HG03558 (cell line): ENCODE measurements at regions not wholly inside any gene's neighbourhood (a gene's known extent, or its start where the extent isn't known, plus 50 kb on each side); places are given as distances from the start of the nearest gene placed in this dataset.
"Not testable (repeated sequence)": the region's sequence is repeated elsewhere in the genome, so short reads cannot be mapped to it uniquely, and the experiment has no call there.

ENCODE experiments used
- ATAC-seq: cut with Tn5 transposase; IDR thresholded peaks from one replicate; pipeline ENCODE4 v1.9.1; 2021; ENCODE audit warnings: moderate number of reproducible peaks; ENCODE audit not compliant: unreplicated experiment; ENCODE audit errors: extremely low read depth

DNA sequence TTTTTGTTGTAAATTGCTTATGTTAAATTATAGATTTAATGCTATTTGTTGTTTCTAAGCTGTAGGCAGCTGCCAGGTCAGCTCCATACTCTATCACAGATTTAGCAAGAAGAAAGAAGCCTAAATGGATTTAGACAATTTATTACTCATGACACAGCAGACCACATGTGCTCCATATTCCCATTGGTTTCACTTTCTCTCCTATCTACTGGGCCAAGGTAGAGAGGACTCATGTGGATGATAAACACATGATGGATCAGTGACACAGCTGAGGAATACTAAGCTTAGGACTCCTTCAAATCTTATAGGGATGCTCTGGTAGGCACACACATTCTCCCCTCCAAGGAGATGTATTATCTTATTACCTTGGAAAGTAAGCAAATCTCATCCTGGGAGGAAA lies 553.0 kb upstream of the ADGRB3 start:
- no peak for ATAC-seq

DNA sequence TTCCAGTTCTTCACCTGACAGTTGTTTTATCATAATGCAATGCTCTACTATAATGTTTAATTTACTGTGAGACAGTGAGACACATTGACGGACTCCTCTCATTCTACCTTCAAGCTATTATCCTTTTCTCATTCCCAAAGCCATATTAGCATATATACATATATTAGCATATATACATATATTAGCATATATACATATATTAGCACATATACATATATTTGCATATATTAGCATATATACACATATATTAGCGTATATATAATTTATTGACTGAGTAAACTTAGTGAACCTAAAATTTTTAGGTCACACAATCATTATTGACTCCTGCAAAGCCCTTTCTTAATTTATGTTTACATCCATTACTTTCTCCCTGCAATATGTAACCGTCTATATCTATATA lies 555.0 kb upstream of the ADGRB3 start:
- no peak for ATAC-seq

DNA sequence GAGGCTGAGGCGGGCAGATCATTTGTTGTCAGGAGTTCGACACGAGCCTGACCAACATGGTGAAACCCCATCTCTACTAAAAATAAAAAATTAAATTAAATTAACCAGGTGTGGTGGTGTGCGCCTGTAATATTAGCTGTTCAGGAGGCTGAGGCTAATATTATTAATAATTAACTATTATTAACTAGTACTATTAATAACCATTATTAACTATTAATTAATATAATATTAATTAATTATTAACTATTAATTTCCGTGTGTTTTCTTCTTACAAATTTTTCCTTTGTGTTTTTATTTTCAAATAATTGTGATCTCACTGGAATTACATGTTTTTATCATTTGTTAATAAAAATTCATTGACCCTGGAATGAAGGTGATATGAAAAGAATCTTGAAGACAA lies 557.4 kb upstream of the ADGRB3 start:
- no peak for ATAC-seq

DNA sequence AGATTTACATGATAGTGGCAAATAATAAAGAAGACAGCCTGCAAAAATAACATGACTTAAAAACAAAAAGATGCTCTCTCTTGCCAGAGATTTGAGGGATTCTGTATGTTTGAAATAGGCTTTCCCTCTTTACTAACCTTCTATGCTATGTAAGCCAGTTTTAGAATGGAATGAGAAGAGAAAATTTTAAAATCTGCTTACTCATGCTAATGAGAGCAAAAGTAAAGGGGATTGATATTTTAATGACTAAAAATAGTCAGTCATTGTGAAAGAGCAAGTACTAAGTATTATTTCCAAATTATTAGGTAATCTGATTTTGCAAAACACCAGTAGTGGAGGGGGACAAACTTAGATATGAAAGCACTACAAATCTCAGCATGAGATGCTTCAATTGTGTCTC lies 563.3 kb upstream of the ADGRB3 start:
- ATAC-seq = no peak

DNA sequence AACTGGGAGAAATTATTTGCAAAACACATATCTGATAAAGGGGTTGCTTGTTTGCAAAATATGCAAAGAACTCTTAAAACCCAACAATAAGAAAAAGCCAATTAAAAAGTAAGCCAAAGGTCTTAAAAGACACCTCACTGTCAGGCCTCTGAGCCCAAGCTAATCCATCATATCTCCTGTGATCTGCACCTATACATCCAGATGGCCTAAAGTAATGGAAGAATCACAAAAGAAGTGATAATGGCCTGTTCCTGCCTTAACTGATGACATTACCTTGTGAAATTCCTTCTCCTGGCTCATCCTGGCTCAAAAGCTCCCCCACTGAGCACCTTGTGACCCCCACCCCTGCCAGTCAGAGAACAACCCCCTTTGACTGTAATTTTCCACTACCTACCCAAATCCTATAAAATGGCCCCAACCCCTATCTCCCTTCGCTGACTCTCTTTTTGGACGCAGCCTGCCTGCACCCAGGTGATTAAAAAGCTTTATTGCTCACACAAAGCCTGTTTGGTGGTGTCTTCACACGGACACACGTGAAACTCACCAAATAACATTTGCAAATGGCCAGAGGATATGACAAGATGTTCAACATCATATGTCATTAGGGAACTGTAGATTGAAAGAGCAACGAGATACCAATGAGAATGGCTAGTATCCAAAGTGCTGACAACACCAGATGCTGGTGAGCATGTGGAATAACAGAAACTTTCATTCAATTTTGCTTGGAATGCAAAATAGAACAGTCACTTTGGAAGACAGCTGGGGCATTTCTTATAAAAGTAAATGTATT lies 565.0 kb upstream of the ADGRB3 start:
- ATAC-seq = no peak

DNA sequence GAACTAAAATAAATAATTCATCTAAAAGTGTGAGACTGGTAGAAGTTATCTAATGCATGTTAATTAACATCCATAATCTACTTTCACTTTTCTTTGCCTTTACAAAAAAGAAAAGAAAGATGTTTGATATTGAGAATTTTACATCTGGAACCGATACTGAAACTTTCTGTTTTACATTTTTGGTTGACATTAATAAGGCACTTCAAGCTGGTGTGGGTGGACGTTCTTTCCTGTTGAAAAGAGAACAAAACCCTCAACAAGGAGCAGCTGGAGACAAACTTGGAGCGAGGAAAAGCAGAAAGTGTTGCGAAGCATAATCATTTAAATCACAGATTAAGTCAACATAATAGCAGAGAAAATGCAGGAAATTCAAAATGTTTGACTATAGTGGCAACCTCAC lies 575.2 kb upstream of the ADGRB3 start:
- ATAC-seq = no peak

DNA sequence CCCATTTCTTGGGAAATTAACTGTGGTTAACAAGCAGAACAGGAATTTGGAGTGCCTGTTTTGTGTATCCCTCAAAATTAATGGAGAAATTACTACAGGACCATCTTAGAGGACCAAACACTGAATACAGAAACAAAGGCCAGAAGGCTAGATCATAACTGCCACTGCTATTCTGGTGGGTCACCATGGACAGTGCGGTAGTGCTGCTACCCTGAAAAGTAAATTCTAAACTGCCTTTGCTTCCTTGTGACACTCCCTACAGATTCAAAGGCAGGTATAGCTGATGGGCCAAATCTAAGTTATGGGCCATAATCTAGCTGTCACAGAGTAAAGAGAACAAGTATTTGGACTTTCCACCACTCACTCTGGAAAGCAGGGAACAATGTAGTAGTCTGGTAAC lies 575.8 kb upstream of the ADGRB3 start:
- ATAC-seq = no peak

DNA sequence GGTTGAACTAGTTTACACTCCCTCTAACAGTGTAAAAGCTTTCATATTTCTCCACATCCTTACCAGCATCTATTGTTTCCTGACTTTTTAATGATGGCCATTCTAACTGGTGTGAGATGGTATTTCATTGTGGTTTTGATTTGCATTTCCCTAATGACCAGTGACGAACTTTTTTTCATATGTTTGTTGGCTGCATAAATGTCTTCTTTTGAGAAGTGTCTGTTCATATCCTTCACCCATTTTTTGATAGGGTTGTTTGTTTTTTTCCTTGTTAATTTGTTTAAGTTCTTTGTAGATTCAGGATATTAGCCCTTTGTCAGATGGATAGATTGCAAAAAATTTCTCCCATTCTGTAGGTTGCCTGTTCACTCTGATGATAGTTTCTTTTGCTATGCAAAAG lies 578.5 kb upstream of the ADGRB3 start:
- ATAC-seq = not testable (repeated sequence)

DNA sequence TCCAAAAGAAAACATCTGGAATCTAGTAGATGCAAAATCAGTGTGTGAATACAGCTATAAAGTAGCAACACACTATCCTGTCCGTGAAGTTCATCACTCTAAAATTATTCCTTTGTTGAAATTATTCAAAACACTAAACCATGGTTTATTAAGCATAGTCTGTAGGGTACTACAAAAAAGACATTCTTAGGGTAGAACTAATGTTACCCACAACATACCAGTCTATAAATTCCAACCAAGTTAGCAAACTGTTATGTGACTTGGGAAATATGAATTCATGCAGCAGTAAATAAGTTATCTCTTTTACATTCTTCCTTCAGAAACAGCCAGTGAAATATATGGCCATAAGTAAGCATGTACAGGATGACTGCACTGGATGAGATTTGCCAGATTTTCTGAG lies 580.3 kb upstream of the ADGRB3 start:
- no peak for ATAC-seq

DNA sequence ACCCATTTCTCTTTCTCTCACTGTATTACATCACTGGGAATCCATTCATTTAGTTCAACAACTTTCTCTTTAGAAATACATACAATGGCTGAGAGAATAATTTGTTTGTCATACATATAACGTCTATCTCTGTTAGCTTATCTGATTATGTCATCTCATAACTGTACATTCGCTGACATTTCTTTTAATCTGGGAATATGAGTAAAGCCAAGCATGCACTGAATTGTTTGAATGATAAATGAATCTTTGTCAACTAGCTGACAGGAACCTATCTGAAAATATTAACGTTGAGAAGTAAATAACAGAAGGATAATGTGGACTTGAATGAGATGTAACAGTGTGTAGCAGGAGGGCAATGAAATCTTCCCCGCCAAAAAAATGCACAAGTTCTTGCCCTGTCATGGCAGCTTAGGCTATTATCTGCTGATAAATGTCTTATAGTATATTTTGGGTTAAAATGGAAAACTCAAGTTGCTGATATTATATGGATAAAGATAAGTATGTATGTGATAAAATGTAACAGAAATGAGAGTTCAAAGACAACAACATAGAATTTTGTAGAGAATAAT lies 581.2 kb upstream of the ADGRB3 start:
- no peak for ATAC-seq

DNA sequence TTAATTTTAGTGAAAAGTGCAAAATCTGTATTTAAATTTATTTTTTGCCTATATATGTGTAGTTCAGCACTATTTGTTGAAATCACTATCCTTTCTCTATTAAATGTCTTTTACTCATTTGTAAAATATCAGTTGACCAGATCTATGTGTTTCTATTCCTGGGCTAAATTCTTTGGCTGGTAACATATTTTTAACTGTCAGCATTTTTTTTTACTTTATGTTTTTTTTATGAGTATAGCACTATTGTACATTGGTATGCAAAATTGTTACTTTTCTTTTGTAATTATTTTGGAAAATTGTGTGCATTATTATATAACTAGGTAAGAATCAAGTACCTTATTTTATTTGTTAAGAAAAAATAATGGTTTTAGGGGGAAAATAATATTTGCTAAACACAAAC lies 582.8 kb upstream of the ADGRB3 start:
- ATAC-seq = no peak

DNA sequence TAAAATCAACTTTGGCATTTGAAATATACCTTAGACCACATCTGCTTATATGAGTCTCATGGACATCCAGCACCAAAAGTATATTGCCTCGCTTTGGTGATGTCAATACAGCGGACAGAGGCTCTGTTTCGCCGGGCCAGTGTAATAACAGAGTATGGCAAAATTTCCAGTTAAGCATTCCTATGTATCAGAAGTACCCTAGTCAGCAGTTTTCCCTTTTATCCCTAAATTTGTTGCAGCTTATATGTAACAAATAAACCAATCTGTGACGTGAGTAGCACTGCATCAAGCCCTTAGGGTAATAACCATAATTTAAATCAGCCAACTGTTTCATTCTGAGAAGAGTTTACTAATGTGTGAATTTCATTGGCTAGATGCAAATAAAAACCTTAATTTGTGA lies 585.5 kb upstream of the ADGRB3 start:
- no peak for ATAC-seq

DNA sequence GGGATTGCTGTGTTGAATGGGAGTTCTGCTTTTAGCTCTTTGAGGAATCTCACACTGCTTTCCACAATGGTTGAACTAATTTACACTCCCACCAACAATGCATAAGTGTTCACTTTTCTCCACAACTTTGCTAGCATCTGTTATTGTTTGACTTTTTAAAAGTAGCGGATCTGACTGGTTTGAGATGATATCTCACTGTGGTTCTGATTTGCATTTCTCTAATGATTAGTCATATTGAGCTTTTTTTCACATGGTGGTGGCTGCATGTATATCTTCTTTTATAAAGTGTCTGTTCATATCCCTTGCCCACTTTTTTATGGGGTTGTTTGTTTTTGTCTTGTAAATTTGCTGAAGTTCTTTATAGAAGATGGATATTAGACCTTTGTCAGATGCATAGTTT lies 588.3 kb upstream of the ADGRB3 start:
- no peak for ATAC-seq

DNA sequence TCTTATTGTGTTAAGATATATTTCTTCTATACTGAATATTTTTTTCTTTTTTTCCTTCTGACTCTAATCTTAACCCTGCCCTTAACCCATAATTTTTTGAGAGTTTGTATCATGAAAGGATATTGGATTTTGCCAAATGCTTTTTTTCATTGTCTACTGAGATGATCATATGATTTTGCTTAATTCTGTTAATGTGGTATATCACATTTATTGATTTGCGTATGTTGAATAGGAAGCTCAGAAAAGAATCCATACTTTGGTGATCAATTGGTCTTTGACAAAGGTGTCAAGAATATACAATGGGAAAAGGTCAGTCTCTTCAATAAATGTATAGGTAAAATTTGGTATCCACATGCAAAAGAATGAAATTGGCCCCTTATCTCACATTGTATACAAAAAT lies 588.8 kb upstream of the ADGRB3 start:
- no peak for ATAC-seq

DNA sequence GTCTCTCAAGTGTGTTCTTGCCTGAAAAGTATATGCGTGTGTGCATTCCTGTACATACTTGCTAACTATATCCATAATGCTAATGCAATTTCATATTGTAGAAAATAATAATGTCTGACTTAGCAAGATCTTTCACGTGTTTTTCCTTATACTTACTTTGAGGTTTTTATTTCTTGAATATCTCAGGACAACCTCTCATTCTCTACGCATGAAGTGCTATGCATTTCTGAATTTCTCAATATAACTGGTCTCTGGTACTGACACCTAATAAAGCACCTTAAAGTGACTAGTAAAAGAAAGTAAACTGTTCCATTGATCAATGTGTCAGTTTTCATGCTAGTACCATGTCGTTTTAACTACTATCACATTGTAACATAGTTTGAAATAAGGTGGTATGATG lies 589.9 kb upstream of the ADGRB3 start:
- ATAC-seq = no peak

DNA sequence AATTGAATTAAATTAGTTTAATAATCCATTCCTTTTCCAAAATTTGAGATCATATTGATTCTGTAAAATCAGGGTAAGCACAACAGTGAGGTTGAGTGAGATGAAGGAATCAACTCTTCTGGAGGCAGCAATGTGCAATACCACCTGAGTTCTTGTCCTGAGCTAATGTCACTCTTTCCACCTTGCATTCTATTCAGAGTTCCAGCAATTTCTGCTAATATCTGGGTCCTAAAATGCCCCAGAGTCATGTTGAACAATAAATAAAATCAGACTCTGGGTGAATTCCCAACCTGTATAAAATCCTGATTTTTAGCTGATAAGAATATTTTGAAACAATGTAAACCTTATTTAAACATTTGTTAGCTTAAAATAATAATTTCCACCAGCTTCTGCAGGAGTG lies 590.8 kb upstream of the ADGRB3 start:
- no peak for ATAC-seq

DNA sequence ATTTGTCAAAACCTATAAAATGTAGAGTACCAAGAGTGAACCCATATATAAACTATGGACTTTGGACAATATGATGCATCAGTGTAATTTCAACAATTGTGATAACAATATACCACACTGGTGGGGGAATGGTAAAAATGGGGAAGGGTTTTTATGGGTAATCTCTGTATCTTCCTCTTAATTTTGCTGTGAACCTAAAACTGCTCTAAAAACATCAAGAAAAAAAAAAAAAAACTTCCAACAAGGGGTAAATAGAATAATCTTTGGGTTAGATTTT lies 592.0 kb upstream of the ADGRB3 start:
- no peak for ATAC-seq

DNA sequence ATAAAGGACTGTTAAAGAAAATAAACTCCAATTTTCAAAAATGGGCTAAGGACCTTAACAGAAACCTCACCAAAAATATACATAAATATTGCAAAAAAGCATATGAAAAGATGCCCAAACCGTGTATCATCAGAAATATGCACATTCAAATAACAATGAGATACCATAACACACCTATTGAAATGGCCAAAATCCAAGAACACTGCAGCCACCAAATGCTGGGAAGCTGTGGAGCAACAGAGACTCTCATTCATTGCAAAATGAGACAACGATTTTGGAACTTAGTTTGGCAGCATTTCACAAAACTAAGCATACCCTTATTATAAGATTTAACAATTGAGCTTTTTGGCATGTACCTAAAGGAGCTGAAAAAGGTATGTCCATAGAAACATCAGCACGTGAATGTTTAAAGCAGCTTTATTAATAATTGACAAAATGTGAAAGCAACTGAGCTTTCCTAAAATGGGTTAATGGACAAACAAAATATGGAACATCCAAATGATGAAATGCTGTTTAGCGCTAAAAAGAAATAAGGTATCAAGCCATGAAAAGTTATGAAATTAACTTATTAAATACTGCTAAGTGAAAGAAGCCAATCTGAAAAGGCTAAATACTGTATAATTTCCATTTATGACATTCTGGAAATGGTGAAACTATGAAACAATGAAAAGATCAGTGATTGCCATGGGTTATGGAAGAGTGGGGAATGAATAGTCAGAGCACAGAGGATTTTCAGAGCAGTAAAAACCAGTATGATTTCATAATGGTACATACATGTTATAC lies 592.6 kb upstream of the ADGRB3 start:
- ATAC-seq = no peak

DNA sequence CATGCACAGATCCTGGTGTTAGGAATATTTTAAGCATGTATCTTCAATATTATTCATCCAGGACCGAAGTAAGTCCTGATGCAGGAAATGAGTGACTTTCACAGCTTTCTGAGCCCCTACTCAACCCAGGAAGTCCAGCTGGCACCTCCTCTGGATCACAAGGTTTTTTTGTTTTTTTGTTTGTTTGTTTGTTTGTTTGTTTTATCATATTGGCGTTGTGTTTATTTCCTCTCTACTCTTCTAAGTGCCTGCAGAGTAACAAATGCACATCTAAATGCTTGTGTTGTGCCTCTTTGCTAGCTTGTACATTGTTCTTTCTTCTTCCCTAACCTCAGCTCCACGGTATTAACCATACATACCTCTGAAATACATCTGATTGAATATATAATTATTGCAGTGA lies 594.3 kb upstream of the ADGRB3 start:
- no peak for ATAC-seq

DNA sequence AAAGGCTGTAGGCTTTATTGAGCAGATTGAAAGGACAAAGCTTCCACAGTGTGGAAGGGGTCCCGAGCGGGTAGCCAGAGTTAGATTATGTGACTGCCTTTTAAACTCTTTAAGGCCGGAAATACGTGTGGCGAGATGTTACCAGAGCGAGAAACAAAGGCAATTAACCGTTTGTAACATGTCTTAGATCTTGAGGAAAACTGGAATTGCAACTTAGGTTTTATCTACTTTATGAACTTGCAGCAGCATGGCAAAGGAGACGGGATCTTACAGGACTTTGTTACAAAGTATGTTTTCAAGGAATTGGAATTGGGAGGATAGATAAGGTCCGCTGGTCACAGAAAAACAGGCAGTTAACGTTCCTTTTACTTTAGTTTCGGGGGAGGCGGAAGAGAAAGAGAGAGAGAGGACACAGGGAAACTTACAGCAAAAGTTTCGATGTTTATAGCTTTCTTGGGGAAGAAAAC lies 594.7 kb upstream of the ADGRB3 start:
- no peak for ATAC-seq

DNA sequence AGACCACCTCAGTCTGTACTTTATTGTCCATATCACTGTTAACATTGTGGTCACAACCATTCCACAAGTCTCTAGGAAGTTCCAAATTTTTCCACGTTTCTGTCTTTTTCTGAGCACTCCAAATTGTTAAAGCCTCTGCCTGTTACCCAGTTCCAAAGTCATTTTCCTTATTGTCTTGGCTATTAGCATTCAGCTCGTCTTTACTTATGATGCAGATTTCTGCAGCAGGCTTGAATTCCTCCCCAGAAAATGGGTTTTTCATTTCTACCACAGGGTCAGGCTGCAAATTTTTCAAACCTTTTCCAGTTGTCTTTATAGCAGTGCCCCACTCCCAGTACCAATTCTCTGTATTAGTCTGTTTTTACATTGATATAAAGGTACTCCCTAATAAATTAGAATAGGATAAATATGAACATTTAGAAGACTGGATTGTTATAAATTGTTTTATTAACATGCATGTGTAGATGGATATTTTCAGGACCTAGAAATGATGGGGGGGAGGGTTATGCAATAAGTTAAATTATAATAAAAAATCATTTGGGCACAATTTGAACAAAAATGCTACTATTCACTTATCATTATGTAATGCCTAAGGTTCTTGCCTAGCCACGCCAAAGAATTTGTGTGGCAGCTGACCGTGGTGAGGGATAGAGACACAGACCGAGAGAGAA lies 595.3 kb upstream of the ADGRB3 start:
- ATAC-seq = no peak
